MM.1S (cell line): ENCODE measurements at regions not wholly inside any gene's neighbourhood (a gene's known extent, or its start where the extent isn't known, plus 50 kb on each side); places are given as distances from the start of the nearest gene placed in this dataset.

Source experiments
- DNase-seq: peaks from one replicate; pipeline ENCODE4 v3.0.0-alpha.2; 2015
- H2AFZ ChIP-seq: fragments of 300-600 bp; sonication (generic); 2 replicates; pipeline ENCODE4 v1.6.0; 2016; ENCODE audit warnings: antibody characterized with exemption, low read length
- H3F3A ChIP-seq: fragments of 300-600 bp; sonication (generic); 2 replicates; pipeline ENCODE4 v1.6.1; 2016; ENCODE audit warnings: mild to moderate bottlenecking, antibody characterized with exemption, low read length, moderate library complexity, mixed read lengths; ENCODE audit not compliant: insufficient read depth
- H3K27ac ChIP-seq: fragments of 300-600 bp; sonication (generic); 2 replicates; pipeline ENCODE4 v1.5.1; 2016; ENCODE audit warnings: mild to moderate bottlenecking, low read length
- H3K27me3 ChIP-seq: fragments of 300-600 bp; sonication (generic); replicated peaks from 2 replicates; pipeline ENCODE4 v1.6.0; 2016; ENCODE audit warnings: low read length; ENCODE audit not compliant: insufficient read depth
- H3K36me3 ChIP-seq: fragments of 300-600 bp; sonication (generic); replicated peaks from 2 replicates; pipeline ENCODE4 v1.6.1; 2016; ENCODE audit warnings: mild to moderate bottlenecking, low read length, mixed read lengths; ENCODE audit not compliant: insufficient read depth
- H3K4me1 ChIP-seq: fragments of 300-600 bp; sonication (generic); 2 replicates; pipeline ENCODE4 v1.6.1; 2016; ENCODE audit warnings: low read length, mixed read lengths
- H3K4me2 ChIP-seq: fragments of 300-600 bp; sonication (generic); 2 replicates; pipeline ENCODE4 v1.6.0; 2016; ENCODE audit warnings: low read depth, low read length
- H3K4me3 ChIP-seq: fragments of 300-600 bp; sonication (generic); 2 replicates; pipeline ENCODE4 v1.5.1; 2016; ENCODE audit warnings: low read length, mixed read lengths
- H3K79me2 ChIP-seq: fragments of 300-600 bp; sonication (generic); 2 replicates; pipeline ENCODE4 v1.6.1; 2016; ENCODE audit warnings: mixed run types, low read length, mixed read lengths
- H3K9ac ChIP-seq: fragments of 300-600 bp; sonication (generic); 2 replicates; pipeline ENCODE4 v1.6.1; 2016; ENCODE audit warnings: low read length, mixed read lengths
- H3K9me2 ChIP-seq: fragments of 300-600 bp; sonication (generic); replicated peaks from 2 replicates; pipeline ENCODE4 v1.6.1; 2016; ENCODE audit warnings: mild to moderate bottlenecking, low read length, mixed read lengths; ENCODE audit not compliant: insufficient read depth
- H3K9me3 ChIP-seq: fragments of 300-600 bp; sonication (generic); replicated peaks from 2 replicates; pipeline ENCODE4 v1.6.1; 2016; ENCODE audit warnings: mild to moderate bottlenecking, low read length, mixed read lengths; ENCODE audit not compliant: insufficient read depth
- H4K20me1 ChIP-seq: fragments of 300-600 bp; sonication (generic); 2 replicates; pipeline ENCODE4 v1.6.1; 2016; ENCODE audit warnings: mild to moderate bottlenecking, low read length, moderate library complexity, mixed read lengths; ENCODE audit not compliant: insufficient read depth
- CTCF ChIP-seq: fragments of 300-600 bp; sonication (generic); IDR thresholded peaks from 2 replicates; pipeline ENCODE4 v1.5.1; 2016; ENCODE audit warnings: antibody characterized with exemption, low read length, mixed read lengths
- EZH2 ChIP-seq: fragments of 300-600 bp; sonication (generic); optimal IDR thresholded peaks from 2 replicates; pipeline ENCODE3; 2017; ENCODE audit warnings: low read depth, mild to moderate bottlenecking, antibody characterized with exemption, low read length, mixed read lengths
- EZH2phosphoT487 ChIP-seq: fragments of 300-600 bp; sonication (generic); IDR thresholded peaks from 2 replicates; pipeline ENCODE4 v1.6.1; 2018; ENCODE audit warnings: antibody characterized with exemption, low read length

GRCh38 chr2:134170700-134171099 lies 83.2 kb upstream of the MGAT5 start:
- H3K27ac ChIP-seq: peak overlapping the region; percentile 78
- H3K9me3 ChIP-seq: no peaks in the 10 kb centered on the region
- H3F3A ChIP-seq: peaks cover 21% of the 10 kb centered on the region
- H3K9me2 ChIP-seq: no peaks in the 10 kb centered on the region
- H3K4me1 ChIP-seq: peaks cover 43% of the 10 kb centered on the region
- H3K9ac ChIP-seq: no peak overlapping the region
- no peak overlapping the region for H3K4me3 ChIP-seq
- H3K4me2 ChIP-seq: no peak overlapping the region
- DNase-seq: no peak
- H4K20me1 ChIP-seq: no peaks in the 10 kb centered on the region
- peaks cover 98% of the 10 kb centered on the region for H3K79me2 ChIP-seq
- H3K36me3 ChIP-seq: no peaks in the 10 kb centered on the region
- no peak overlapping the region for H2AFZ ChIP-seq
- TF ChIP-seq CTCF: no peak
- no peak for TF ChIP-seq EZH2
- TF ChIP-seq EZH2phosphoT487: no peak
- H3K27me3 ChIP-seq: no peaks in the 10 kb centered on the region

- H2AFZ ChIP-seq: no peak overlapping the region
- peaks cover 98% of the 10 kb centered on the region for H3K79me2 ChIP-seq
- H3K4me1 ChIP-seq: peaks cover 35% of the 10 kb centered on the region
- no peaks in the 10 kb centered on the region for H3K9me2 ChIP-seq
- no peak for TF ChIP-seq EZH2phosphoT487
- no peak for TF ChIP-seq EZH2
- TF ChIP-seq CTCF: no peak
- H3K27me3 ChIP-seq: no peaks in the 10 kb centered on the region
- H3K9me3 ChIP-seq: no peaks in the 10 kb centered on the region
- DNase-seq: no peak
- peaks cover 27% of the 10 kb centered on the region for H3F3A ChIP-seq
- H3K36me3 ChIP-seq: no peaks in the 10 kb centered on the region
- H3K4me3 ChIP-seq: no peak overlapping the region
- no peak overlapping the region for H3K27ac ChIP-seq
- no peaks in the 10 kb centered on the region for H4K20me1 ChIP-seq
- no peak overlapping the region for H3K9ac ChIP-seq
- H3K4me2 ChIP-seq: no peak overlapping the region
These were observed 80.4 kb upstream of the MGAT5 start for GRCh38 chr2:134173338-134174016.

GRCh38 chr2:134174711-134175110 lies 79.2 kb upstream of the MGAT5 start:
- H3K27ac ChIP-seq: no peak overlapping the region
- no peak overlapping the region for H2AFZ ChIP-seq
- TF ChIP-seq EZH2phosphoT487: no peak
- TF ChIP-seq CTCF: no peak
- no peak for TF ChIP-seq EZH2
- peaks cover 100% of the 10 kb centered on the region for H3K79me2 ChIP-seq
- H3K4me3 ChIP-seq: no peak overlapping the region
- H3K9me3 ChIP-seq: no peaks in the 10 kb centered on the region
- H3K27me3 ChIP-seq: no peaks in the 10 kb centered on the region
- no peaks in the 10 kb centered on the region for H3K9me2 ChIP-seq
- no peak overlapping the region for H3K4me2 ChIP-seq
- H3K36me3 ChIP-seq: no peaks in the 10 kb centered on the region
- H3K4me1 ChIP-seq: peaks cover 35% of the 10 kb centered on the region
- peaks cover 23% of the 10 kb centered on the region for H3F3A ChIP-seq
- H4K20me1 ChIP-seq: no peaks in the 10 kb centered on the region
- no peak overlapping the region for H3K9ac ChIP-seq
- DNase-seq: no peak
